Esophagus muscularis mucosa (tissue), 4 donors: ENCODE measurements at regions not wholly inside any gene's neighbourhood (a gene's known extent, or its start where the extent isn't known, plus 50 kb on each side); places are given as distances from the start of the nearest gene placed in this dataset.

Experiments used
- EP300 ChIP-seq: sonication (generic); formaldehyde crosslinking; IDR thresholded peaks from one replicate; pipeline ENCODE4 v1.6.1; 2017; ENCODE audit warnings: antibody characterized with exemption
- POLR2AphosphoS5 ChIP-seq, 2 donors: sonication (generic); formaldehyde crosslinking; IDR thresholded peaks; one replicate each; pipeline ENCODE4 v1.6.1; 2017; ENCODE audit warnings: antibody characterized with exemption in 2 of 2
- TF ChIP-seq, protein P1 (sequence below), 3 experiments: fragments of 200-600 bp in 2 of 3; fragments of 450-650 bp in 1 of 3; sonication (generic) in 2 of 3; IDR thresholded peaks; one replicate each; pipeline ENCODE4 v1.5.1; 2017 to 2019; ENCODE audit warnings: antibody characterized with exemption in 3 of 3, mild to moderate bottlenecking in 2 of 3, moderate library complexity in 1 of 3

DNA sequence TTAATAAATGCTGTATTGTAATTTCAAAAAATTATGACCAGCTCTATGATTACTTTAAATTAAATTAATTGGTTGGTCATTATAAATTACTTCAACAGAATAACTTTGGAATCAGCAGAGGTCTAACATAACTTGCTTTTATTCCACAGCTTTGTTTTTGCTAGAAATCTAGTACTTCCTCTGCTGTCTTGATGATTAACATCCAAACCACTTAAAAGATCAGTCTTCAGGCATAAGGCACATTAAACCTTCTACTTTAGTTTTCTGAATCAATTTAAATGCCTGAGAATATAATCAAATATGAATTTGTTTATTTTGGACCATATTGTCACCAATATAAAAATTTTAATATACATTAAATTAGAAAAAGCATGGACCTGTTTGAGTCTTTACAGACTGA, 465.3 kb downstream of the ARL4A start:
- TF ChIP-seq, protein P1, sequence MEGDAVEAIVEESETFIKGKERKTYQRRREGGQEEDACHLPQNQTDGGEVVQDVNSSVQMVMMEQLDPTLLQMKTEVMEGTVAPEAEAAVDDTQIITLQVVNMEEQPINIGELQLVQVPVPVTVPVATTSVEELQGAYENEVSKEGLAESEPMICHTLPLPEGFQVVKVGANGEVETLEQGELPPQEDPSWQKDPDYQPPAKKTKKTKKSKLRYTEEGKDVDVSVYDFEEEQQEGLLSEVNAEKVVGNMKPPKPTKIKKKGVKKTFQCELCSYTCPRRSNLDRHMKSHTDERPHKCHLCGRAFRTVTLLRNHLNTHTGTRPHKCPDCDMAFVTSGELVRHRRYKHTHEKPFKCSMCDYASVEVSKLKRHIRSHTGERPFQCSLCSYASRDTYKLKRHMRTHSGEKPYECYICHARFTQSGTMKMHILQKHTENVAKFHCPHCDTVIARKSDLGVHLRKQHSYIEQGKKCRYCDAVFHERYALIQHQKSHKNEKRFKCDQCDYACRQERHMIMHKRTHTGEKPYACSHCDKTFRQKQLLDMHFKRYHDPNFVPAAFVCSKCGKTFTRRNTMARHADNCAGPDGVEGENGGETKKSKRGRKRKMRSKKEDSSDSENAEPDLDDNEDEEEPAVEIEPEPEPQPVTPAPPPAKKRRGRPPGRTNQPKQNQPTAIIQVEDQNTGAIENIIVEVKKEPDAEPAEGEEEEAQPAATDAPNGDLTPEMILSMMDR (IDR thresholded peaks at IDR 0.05), result no peak
- TF ChIP-seq POLR2AphosphoS5 (IDR thresholded peaks at IDR 0.05) (no peak), EP300 (no peak)
